ENCODE measurements at regions not wholly inside any gene's neighbourhood (a gene's known extent, or its start where the extent isn't known, plus 50 kb on each side); places are given as distances from the start of the nearest gene placed in this dataset.

DNA sequence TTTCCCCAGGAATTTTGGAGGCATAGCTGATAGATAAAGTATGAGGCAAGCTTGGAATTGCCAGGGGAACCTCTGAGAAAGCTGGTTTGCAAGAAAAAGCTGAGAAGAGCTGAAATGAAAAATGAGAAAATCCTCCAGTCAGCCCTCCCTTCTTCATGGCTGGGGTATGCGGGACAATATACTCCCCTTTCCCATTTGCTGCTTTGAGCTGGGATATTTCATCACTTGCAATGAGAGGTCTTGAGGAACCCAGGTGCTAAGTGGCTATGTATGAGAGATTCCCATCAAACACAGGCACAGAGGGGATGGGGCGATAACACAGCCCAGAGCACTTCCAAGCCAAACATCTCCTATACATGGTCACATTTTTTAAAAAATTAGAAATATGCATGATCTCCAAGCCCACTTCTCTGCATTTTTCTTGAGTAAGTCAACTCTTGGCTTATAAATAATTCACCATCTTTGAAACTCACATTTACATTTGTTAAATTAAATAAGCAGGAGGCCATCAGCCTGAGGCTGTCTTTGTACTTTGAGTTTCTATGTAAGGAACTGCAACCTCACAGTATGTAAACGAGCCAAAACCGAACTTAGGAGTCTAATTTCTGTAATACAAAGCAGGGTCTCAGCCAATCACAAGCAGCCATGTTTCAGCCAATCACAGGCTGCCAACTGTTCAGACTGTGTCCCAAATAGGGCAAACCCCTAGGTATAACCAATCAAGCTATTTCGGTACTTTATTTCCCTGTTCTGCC, 983.6 kb upstream of the NR2F2 start:
- H3K9me3 ChIP-seq = no peaks in the 10 kb centered on the region
- H3K4me3 ChIP-seq (ENCODE audit: low read depth, low read length) = no peak overlapping the region
- H3K27me3 ChIP-seq = no peaks in the 10 kb centered on the region
- TF ChIP-seq CTCF (IDR thresholded peaks at IDR 0.05; ENCODE audit: low read depth, low read length) = no peak
- no peaks in the 10 kb centered on the region for H3K4me1 ChIP-seq
- H3K36me3 ChIP-seq = no peaks in the 10 kb centered on the region
- DNase-seq = no peak

DNA sequence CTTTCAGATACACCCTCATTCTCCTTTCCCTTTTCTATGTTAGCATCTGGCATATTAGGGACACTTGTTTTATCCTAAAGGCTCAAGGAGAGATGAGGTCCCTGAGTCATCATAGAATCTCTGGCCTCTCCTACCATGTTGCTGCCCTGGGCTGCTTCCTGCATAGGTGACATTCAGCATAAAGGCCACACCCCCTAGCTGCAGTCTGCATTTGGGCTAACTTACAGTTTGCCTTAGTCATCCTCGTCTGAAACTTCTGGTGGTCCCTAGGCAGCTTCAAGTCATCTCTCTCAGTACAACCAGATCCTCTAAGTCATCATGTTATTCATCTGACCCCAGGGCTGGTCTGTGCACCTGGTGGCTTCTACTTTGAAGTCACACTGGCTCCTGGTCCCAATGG, 982.7 kb upstream of the NR2F2 start:
- no peaks in the 10 kb centered on the region for H3K27me3 ChIP-seq
- no peak for DNase-seq
- H3K4me1 ChIP-seq = no peaks in the 10 kb centered on the region
- H3K9me3 ChIP-seq = no peaks in the 10 kb centered on the region
- H3K36me3 ChIP-seq = no peaks in the 10 kb centered on the region
- no peak overlapping the region for H3K4me3 ChIP-seq (ENCODE audit: low read depth, low read length)
- no peak for TF ChIP-seq CTCF (IDR thresholded peaks at IDR 0.05; ENCODE audit: low read depth, low read length)

DNA sequence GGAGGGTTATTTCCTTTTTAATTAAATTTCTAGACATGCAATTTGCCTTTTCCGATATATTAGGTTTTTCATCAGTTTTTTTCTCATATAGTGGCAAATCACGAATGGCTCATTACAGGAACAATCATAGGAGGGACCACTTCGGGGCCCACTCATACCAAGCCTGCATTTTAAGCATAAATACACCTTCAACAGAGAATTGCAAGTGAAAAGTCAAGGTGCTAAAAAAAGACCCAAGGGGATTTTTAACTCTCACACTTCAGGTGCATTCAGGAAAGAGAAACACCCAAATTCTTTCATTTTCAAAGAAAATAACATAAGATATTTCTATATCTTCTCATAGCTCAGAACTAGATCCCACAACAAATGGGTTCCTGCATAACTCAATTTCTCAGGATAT, 979.6 kb upstream of the NR2F2 start:
- H3K9me3 ChIP-seq = no peaks in the 10 kb centered on the region

GRCh38 chr15:95352631-95353187, 977.8 kb upstream of the NR2F2 start:
- H3K9me3 ChIP-seq = no peaks in the 10 kb centered on the region
- H3K4me3 ChIP-seq (ENCODE audit: low read depth, low read length) = no peak overlapping the region
- TF ChIP-seq CTCF (IDR thresholded peaks at IDR 0.05; ENCODE audit: low read depth, low read length) = no peak
- no peak for DNase-seq
- H3K4me1 ChIP-seq = no peaks in the 10 kb centered on the region
- H3K36me3 ChIP-seq = no peaks in the 10 kb centered on the region
- H3K27me3 ChIP-seq = no peaks in the 10 kb centered on the region

More for the DNA sequence above, 979.6 kb upstream of the NR2F2 start:
- DNase-seq = no peak
- H3K36me3 ChIP-seq = no peaks in the 10 kb centered on the region
- no peak overlapping the region for H3K4me3 ChIP-seq (ENCODE audit: low read depth, low read length)
- no peaks in the 10 kb centered on the region for H3K4me1 ChIP-seq
- no peaks in the 10 kb centered on the region for H3K27me3 ChIP-seq
- TF ChIP-seq CTCF (IDR thresholded peaks at IDR 0.05; ENCODE audit: low read depth, low read length) = no peak

DNA sequence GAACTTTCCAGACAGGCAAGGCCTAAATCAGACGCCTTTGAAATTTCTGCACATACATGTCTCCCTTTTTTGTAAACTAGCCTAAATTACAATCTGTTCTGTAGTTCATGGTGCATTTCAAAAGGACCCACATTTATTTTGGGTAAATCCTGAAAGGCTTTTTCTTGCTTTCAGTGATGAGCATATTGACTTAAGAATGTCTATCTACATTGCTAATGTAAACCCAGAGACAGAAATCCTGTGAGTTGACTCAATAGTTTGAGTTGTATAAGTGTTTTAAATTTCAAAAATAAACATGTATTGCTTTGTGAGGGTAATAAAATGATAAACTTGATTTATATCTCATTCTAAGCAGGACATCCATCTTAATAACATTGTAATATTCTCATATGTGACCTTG, 977.0 kb upstream of the NR2F2 start:
- H3K9me3 ChIP-seq = no peaks in the 10 kb centered on the region
- no peak for TF ChIP-seq CTCF (IDR thresholded peaks at IDR 0.05; ENCODE audit: low read depth, low read length)
- H3K4me1 ChIP-seq = no peaks in the 10 kb centered on the region
- no peaks in the 10 kb centered on the region for H3K27me3 ChIP-seq
- no peak overlapping the region for H3K4me3 ChIP-seq (ENCODE audit: low read depth, low read length)
- DNase-seq = no peak
- no peaks in the 10 kb centered on the region for H3K36me3 ChIP-seq

- TF ChIP-seq CTCF (IDR thresholded peaks at IDR 0.05; ENCODE audit: low read depth, low read length) = no peak
- H3K9me3 ChIP-seq = no peaks in the 10 kb centered on the region
- no peaks in the 10 kb centered on the region for H3K27me3 ChIP-seq
- H3K4me1 ChIP-seq = no peaks in the 10 kb centered on the region
- H3K36me3 ChIP-seq = no peaks in the 10 kb centered on the region
- no peak for DNase-seq
- H3K4me3 ChIP-seq (ENCODE audit: low read depth, low read length) = no peak overlapping the region
Observed at GRCh38 chr15:95359966-95360365, 970.5 kb upstream of the NR2F2 start.
